WI38 (cell line): ENCODE measurements at regions not wholly inside any gene's neighbourhood (a gene's known extent, or its start where the extent isn't known, plus 50 kb on each side); places are given as distances from the start of the nearest gene placed in this dataset.

Source experiments
- H3K4me3 ChIP-seq: 2 replicates; pipeline ENCODE4 v1.5.1; 2011; ENCODE audit warnings: low read depth, mild to moderate bottlenecking, control low read depth, low read length
- CTCF ChIP-seq: IDR thresholded peaks from 2 replicates; pipeline ENCODE4 v1.5.1; 2012; ENCODE audit warnings: low read depth, mild to moderate bottlenecking, control low read depth, low read length

DNA sequence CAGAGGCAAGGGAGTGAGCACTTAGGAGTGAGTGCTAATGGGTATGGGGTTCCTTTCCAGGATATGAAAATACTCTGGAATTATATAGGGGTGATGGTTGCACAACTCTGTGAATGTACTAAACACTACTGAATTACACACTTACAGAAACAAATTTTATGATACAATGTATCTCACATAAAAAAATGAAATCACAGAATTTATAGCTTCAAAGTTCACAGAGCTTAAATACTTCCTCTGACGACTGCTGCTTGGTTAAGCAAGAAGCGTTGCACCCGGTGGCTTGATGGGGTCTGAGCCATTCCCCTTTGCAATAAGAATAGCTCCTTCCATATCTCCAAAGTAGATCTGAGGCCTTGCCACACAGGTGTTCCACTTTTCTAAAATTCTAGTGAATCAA lies 835.1 kb downstream of the TSN start:
- TF ChIP-seq CTCF: no peak
- no peak overlapping the region for H3K4me3 ChIP-seq

- TF ChIP-seq CTCF: no peak
- H3K4me3 ChIP-seq: no peak overlapping the region
Measured at GRCh38 chr2:122595065-122595464, 839.6 kb downstream of the TSN start.

- TF ChIP-seq CTCF: no peak
- no peak overlapping the region for H3K4me3 ChIP-seq
Measured at GRCh38 chr2:122596598-122596997, 841.1 kb downstream of the TSN start.

DNA sequence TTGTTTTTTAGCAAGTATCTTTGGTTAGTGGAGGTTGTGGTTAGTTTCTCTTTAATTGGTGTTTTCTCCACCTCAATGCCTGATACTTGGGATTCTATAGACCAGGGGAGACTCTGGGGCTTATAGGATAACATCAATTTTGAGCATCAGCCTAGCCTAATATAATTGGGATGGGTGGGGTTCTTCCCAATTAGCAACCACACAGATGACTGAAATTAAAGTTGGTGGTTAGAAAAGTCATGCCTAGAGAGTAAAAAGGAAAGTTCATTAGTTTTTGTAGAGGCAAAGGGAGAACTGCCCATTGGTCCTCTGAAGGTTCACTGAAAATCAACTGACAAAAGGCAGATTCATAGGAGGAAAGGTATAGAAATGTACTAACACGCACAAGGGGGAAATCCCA lies 843.3 kb downstream of the TSN start:
- TF ChIP-seq CTCF: no peak
- no peak overlapping the region for H3K4me3 ChIP-seq

DNA sequence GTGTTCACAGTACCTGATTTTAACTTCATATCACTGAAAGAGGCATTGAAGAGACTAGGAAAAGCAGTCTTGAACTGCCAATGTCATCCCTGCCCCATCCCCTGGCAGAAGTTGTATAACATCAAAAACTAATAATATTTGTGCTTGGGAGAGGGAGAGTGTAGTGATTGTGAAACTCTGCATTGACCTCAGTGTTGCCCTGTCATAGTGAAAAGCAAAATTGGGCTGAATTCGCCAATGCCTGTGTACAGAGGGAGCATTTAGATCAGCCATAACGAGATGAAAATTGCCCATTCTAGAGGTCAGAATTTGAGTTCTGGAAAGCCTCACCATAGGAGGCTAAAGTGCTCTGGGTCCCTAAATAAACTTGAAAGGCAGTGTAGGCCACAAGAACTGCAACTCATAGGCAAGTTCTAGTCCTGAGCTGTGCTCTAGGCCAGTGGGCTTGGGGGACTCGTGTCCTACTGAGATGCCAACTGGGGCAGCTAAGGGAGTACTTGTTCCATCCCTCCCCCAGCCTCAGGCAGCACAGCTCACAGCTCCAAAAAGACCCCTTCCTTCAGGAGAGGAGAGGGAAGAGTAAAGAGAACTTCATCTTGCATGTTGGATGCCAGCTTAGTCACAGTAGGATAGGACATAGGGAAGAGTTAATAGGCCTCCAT lies 855.6 kb downstream of the TSN start:
- no peak overlapping the region for H3K4me3 ChIP-seq
- TF ChIP-seq CTCF: no peak

GRCh38 chr2:122622934-122623333 lies 867.5 kb downstream of the TSN start:
- H3K4me3 ChIP-seq: no peak overlapping the region
- no peak for TF ChIP-seq CTCF

GRCh38 chr2:122627388-122627787 lies 871.9 kb downstream of the TSN start:
- no peak for TF ChIP-seq CTCF
- H3K4me3 ChIP-seq: no peak overlapping the region
